ENCODE measurements at regions not wholly inside any gene's neighbourhood (a gene's known extent, or its start where the extent isn't known, plus 50 kb on each side); places are given as distances from the start of the nearest gene placed in this dataset.

GRCh38 chr6:71459162-71459561 lies 170.6 kb downstream of the OGFRL1 start:
- CTCF ChIA-PET = no interaction called here
- DNase-seq (ENCODE audit: low read depth, low spot score) = no peak
- POLR2A ChIA-PET = no interaction called here
- no peak for ATAC-seq
- intact Hi-C loops (cut with micrococcal nuclease; ENCODE audit: unreplicated experiment) (no loop called here), in situ Hi-C loops (cut with MboI) (no loop called here)
- no peak overlapping the region for H3K27ac ChIP-seq (ENCODE audit: control insufficient read depth, insufficient read depth)
- H3K4me1 ChIP-seq (ENCODE audit: control insufficient read depth, insufficient read depth, low read length) = no peaks in the 10 kb centered on the region
- no peaks in the 10 kb centered on the region; a peak in 1 of 4 replicates for H3K27me3 ChIP-seq (replicated peaks in 1 of 2; ENCODE audit: control insufficient read depth in 2 of 2, insufficient read depth in 2 of 2, low read length in 1 of 2)
- RAD21 ChIA-PET (ENCODE audit: unreplicated experiment) = no interaction called here
- SMC1A ChIA-PET (ENCODE audit: uncharacterized antibody, unreplicated experiment) = no interaction called here
- no peaks in the 10 kb centered on the region for H3K36me3 ChIP-seq (ENCODE audit: control insufficient read depth in 2 of 2, insufficient read depth in 2 of 2, low read length in 1 of 2)
- no peaks in the 10 kb centered on the region for H4K20me1 ChIP-seq (ENCODE audit: control insufficient read depth, insufficient read depth)
- 53% methylated on average over 2 of the region's 2 CpGs for WGBS (ENCODE audit: insufficient coverage, insufficient replicate concordance, low lambda C conversion rate, missing lambda C conversion rate)
- no peak overlapping the region for H2AFZ ChIP-seq (ENCODE audit: control insufficient read depth, low read depth, low read length)
- no peaks in the 10 kb centered on the region for H3K79me2 ChIP-seq (ENCODE audit: control insufficient read depth, insufficient read depth, low read length)
- TF ChIP-seq BMI1 (IDR thresholded peaks at IDR 0.05; ENCODE audit: borderline replicate concordance) (no peak), MLLT1 (IDR thresholded peaks at IDR 0.05) (no peak), RFX5 (IDR thresholded peaks at IDR 0.05; ENCODE audit: low read depth, low read length) (no peak), RBBP5 (conservative IDR thresholded peaks at IDR 0.05) (no peak), SMARCA5 (IDR thresholded peaks at IDR 0.05) (no peak), JUNB (IDR thresholded peaks at IDR 0.05) (no peak), EGR1 (IDR thresholded peaks at IDR 0.05; ENCODE audit: borderline replicate concordance in 1 of 2, low read depth in 2 of 2, low read length in 2 of 2) (no peak), ZNF207 (IDR thresholded peaks at IDR 0.05; ENCODE audit: borderline replicate concordance) (no peak), ATF7 (IDR thresholded peaks at IDR 0.05; ENCODE audit: low read depth) (no peak), ZBTB4 (CRISPR knock-in tag; IDR thresholded peaks at IDR 0.05) (no peak), IRF4 (IDR thresholded peaks at IDR 0.05; ENCODE audit: low read depth, low read length) (no peak), RB1 (IDR thresholded peaks at IDR 0.05; ENCODE audit: borderline replicate concordance) (no peak), MTA3 (IDR thresholded peaks at IDR 0.05; ENCODE audit: borderline replicate concordance, low read length) (no peak), ZBTB40 (IDR thresholded peaks at IDR 0.05; ENCODE audit: borderline replicate concordance) (no peak), YBX1 (IDR thresholded peaks at IDR 0.05) (no peak), TAF1 (IDR thresholded peaks at IDR 0.05; ENCODE audit: borderline replicate concordance, low read depth, low read length) (no peak), HDAC6 (IDR thresholded peaks at IDR 0.05; ENCODE audit: unreplicated experiment) (no peak), NR2C1 (IDR thresholded peaks at IDR 0.05) (no peak)
- BruUV-seq (replicated peaks) = no TSS peak
- H3K9ac ChIP-seq (ENCODE audit: control insufficient read depth, insufficient read depth, low read length) = no peak overlapping the region
- FAIRE-seq = no peak
- no peak overlapping the region for H3K4me3 ChIP-seq
- no peaks in the 10 kb centered on the region for H3K9me3 ChIP-seq (replicated peaks; ENCODE audit: control insufficient read depth, insufficient read depth, low read length)
- no peak overlapping the region for H3K4me2 ChIP-seq (ENCODE audit: control insufficient read depth, insufficient read depth)
